ENCODE measurements at regions not wholly inside any gene's neighbourhood (a gene's known extent, or its start where the extent isn't known, plus 50 kb on each side); places are given as distances from the start of the nearest gene placed in this dataset.

DNA sequence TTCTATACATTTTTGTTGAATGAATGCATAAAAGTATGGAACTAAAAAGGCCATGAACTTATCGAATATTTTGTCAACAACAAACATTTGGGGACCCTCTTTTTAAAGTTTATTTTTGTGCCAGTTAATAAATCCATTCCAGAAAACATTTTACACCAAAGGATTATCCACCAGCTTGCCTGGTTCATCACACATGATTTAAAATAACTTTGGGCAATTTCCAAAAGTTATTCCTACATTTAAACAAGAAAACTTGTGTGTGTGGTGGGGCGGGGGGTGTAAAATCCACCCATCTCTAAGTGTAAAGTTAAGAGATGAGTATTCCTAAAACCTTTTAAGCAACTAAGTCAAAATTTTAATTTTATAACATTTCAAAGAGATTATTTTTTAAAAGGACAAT is 224.5 kb upstream of the SNX7 start:
- H3K4me1 Mint-ChIP-seq, result no peaks in the 10 kb centered on the region
- intact Hi-C loops (cut with micrococcal nuclease), result no loop called here

DNA sequence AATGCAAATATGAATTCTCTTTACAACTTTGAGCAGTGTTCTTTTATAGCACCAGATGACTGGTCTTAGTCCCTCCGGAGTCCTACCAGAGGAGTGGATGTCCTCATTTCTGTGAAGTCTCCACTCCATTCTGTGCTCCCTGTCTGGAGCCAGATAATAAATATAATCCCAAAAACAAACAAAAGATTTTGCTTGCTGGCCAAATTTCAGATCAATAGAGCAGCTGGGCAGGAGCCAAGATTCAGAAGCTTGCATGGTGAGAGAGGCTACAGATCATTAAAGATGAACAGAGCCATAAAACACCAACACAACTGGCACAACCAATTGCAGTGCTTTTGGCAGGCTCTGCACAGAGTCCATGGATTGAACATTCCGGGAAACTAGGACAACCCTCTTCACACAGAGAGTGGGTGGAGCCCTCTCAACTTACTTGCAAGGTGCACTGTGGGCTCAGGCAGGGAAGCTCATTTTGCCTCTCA is 231.5 kb upstream of the SNX7 start:
- no peak overlapping the region for H3K4me2 ChIP-seq (replicated peaks; ENCODE audit: extremely low read depth, low read length, poor library complexity, severe bottlenecking)
- H3K4me3 ChIP-seq (replicated peaks in 1 of 3; ENCODE audit: low read depth in 2 of 3, low read length in 3 of 3), result no peak overlapping the region
- Mint-ChIP-seq H3K36me3 (no peaks in the 10 kb centered on the region), H3K4me1 (no peaks in the 10 kb centered on the region), H3K27me3 (ENCODE audit: low read depth in 3 of 3) (no peaks in the 10 kb centered on the region), H3K9me3 (peaks cover 0 to 4% (median 2%) of the 10 kb centered on the region in 7 donors), H3K27ac (no peak overlapping the region), H3K4me3 (no peak overlapping the region)
- H3K27ac ChIP-seq (ENCODE audit: low read depth in 1 of 2, low read length in 2 of 2), result no peak overlapping the region
- no peaks in the 10 kb centered on the region for H3K4me1 ChIP-seq (ENCODE audit: control insufficient read depth in 1 of 2, insufficient read depth in 2 of 2, low read length in 2 of 2)
- no peaks in the 10 kb centered on the region for H3K79me2 ChIP-seq (ENCODE audit: insufficient read depth, low read length)
- no peaks in the 10 kb centered on the region for H4K20me1 ChIP-seq (ENCODE audit: insufficient read depth, low read length)
- TF ChIP-seq, protein P1, sequence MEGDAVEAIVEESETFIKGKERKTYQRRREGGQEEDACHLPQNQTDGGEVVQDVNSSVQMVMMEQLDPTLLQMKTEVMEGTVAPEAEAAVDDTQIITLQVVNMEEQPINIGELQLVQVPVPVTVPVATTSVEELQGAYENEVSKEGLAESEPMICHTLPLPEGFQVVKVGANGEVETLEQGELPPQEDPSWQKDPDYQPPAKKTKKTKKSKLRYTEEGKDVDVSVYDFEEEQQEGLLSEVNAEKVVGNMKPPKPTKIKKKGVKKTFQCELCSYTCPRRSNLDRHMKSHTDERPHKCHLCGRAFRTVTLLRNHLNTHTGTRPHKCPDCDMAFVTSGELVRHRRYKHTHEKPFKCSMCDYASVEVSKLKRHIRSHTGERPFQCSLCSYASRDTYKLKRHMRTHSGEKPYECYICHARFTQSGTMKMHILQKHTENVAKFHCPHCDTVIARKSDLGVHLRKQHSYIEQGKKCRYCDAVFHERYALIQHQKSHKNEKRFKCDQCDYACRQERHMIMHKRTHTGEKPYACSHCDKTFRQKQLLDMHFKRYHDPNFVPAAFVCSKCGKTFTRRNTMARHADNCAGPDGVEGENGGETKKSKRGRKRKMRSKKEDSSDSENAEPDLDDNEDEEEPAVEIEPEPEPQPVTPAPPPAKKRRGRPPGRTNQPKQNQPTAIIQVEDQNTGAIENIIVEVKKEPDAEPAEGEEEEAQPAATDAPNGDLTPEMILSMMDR (IDR thresholded peaks at IDR 0.05), result no peak
- H3K9me3 ChIP-seq (replicated peaks in 1 of 2; ENCODE audit: control insufficient read depth in 1 of 2, insufficient read depth in 1 of 2, low read length in 2 of 2), result no peaks in the 10 kb centered on the region
- intact Hi-C loops (cut with micrococcal nuclease), result no loop called here
- H2AFZ ChIP-seq (ENCODE audit: insufficient read depth, low read depth, low read length, poor library complexity, severe bottlenecking), result no peak overlapping the region
- H3K36me3 ChIP-seq (replicated peaks in 1 of 2; ENCODE audit: control insufficient read depth in 1 of 2, insufficient read depth in 2 of 2, low read length in 2 of 2), result no peaks in the 10 kb centered on the region
- H3K9ac ChIP-seq (ENCODE audit: insufficient read depth, low read length, poor library complexity, severe bottlenecking), result no peak overlapping the region
- DNase-seq, result no peak
- 83% methylated on average over 1 of the region's 2 CpGs for WGBS (ENCODE audit: insufficient coverage)
- H3K27me3 ChIP-seq (ENCODE audit: control insufficient read depth in 2 of 2, insufficient read depth in 2 of 2, low read length in 2 of 2), result no peaks in the 10 kb centered on the region

More for the DNA sequence above, 224.5 kb upstream of the SNX7 start:
- H2AFZ ChIP-seq (ENCODE audit: insufficient read depth, low read depth, low read length, poor library complexity, severe bottlenecking), result no peak overlapping the region
- H3K4me2 ChIP-seq (replicated peaks; ENCODE audit: extremely low read depth, low read length, poor library complexity, severe bottlenecking), result no peak overlapping the region
- no peaks in the 10 kb centered on the region for H3K4me1 ChIP-seq (ENCODE audit: control insufficient read depth in 1 of 2, insufficient read depth in 2 of 2, low read length in 2 of 2)
- H3K36me3 Mint-ChIP-seq, result no peaks in the 10 kb centered on the region
- WGBS (ENCODE audit: insufficient coverage), result no CpG with 5 or more reads among the region's 2 CpGs
- peaks cover 0 to 4% (median 0%) of the 10 kb centered on the region in 7 donors for H3K9me3 Mint-ChIP-seq
- H3K4me3 Mint-ChIP-seq, result no peak overlapping the region
- no peaks in the 10 kb centered on the region for H4K20me1 ChIP-seq (ENCODE audit: insufficient read depth, low read length)
- no peak overlapping the region for H3K27ac Mint-ChIP-seq
- H3K36me3 ChIP-seq (replicated peaks in 1 of 2; ENCODE audit: control insufficient read depth in 1 of 2, insufficient read depth in 2 of 2, low read length in 2 of 2), result no peaks in the 10 kb centered on the region
- H3K27me3 Mint-ChIP-seq (ENCODE audit: low read depth in 3 of 3), result peaks cover 0 to 1% (median 0%) of the 10 kb centered on the region in 3 donors
- no peaks in the 10 kb centered on the region for H3K9me3 ChIP-seq (replicated peaks in 1 of 2; ENCODE audit: control insufficient read depth in 1 of 2, insufficient read depth in 1 of 2, low read length in 2 of 2)
- no peak overlapping the region for H3K4me3 ChIP-seq (replicated peaks in 1 of 3; ENCODE audit: low read depth in 2 of 3, low read length in 3 of 3)
- TF ChIP-seq, protein P1 (IDR thresholded peaks at IDR 0.05), result no peak
- no peak overlapping the region for H3K27ac ChIP-seq (ENCODE audit: low read depth in 1 of 2, low read length in 2 of 2)
- H3K27me3 ChIP-seq (ENCODE audit: control insufficient read depth in 2 of 2, insufficient read depth in 2 of 2, low read length in 2 of 2), result no peaks in the 10 kb centered on the region
- H3K9ac ChIP-seq (ENCODE audit: insufficient read depth, low read length, poor library complexity, severe bottlenecking), result no peak overlapping the region
- no peaks in the 10 kb centered on the region for H3K79me2 ChIP-seq (ENCODE audit: insufficient read depth, low read length)
- DNase-seq, result no peak
